Stimulated activated naive CD4-positive, alpha-beta T cell treated with Interleukin-2 at 50 U/mL for 16 hours (primary cell): ENCODE measurements at regions not wholly inside any gene's neighbourhood (a gene's known extent, or its start where the extent isn't known, plus 50 kb on each side); places are given as distances from the start of the nearest gene placed in this dataset.

ENCODE experiments used
- DNase-seq: peaks from one replicate; lab custom pipeline; 2025; lab: John Stamatoyannopoulos, UW

- no peak for DNase-seq
Measured at GRCh38 chr6:56377295-56377694, 129.9 kb upstream of the COL21A1 start.

DNA sequence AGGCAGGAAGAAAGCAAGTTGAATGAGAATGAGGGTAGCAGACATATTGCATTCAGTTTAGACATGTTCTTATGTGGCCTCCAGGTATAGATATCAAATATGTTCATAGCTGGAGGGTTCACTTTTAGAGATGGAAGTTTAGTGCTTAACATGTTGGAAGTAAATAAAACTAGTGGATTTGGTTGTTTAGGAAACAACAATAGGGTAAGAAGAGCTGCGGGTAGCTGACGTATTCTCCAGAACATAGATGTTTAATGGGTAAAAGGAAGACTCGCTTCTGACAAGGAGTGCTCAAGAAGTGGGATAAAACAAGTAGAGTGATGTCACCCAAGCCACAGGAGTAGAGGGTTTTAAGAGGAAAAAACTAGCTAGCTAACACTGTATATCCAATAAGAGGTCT lies 128.4 kb upstream of the COL21A1 start:
- DNase-seq: no peak

DNA sequence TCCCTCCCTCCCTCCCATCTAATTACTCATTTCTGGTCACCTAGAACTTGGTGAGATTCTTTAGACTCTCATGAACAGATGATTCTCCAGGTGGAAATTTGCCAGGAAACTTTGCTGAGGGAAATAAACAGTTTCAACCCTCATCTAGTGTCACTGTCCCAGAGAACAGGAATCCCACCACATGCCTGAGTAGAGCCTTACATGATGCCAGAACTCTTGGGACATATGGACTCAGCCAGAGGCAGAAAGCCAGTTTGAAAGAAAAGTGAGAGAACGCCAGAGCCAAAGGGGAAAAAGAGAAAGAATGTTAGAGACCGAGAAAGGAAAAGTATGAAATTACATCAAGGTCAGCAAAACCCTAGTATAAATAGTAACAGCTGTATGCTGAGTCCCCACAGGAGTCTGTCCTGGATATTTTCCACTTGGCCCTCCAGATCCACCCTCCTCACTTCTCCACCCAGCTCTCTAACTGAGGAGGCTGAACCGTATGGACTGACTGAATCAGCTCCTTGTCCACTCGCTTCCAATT lies 127.5 kb upstream of the COL21A1 start:
- no peak for DNase-seq

DNA sequence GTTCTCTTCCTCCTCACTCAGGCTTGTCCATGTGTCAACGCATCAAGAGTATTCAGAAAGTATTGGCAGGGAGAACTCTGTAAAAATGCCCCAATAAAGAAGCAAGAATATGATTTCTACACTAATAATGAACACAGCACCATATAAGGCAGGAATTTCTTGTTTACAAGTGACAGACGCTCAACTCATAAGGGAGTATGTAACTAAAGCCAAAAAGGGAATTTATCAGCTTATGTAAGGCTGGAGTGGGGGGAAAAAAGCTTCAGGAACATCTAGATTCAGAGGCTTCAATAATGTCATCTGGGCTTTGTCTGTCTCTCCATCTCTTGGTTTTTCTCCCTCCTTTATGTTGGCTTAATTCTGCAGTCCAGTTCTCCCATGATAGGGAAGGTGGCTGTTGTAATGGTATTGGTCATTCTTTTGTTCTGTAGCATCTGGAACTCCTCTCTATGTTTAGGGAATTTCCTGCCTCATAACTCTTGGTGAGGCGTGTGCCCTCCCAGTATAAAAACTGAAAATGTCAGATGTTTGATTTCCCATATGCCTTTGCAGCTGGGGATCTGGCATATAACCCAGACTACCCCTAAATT lies 125.1 kb upstream of the COL21A1 start:
- no peak for DNase-seq

GRCh38 chr6:56370561-56371211 lies 123.3 kb upstream of the COL21A1 start:
- DNase-seq: no peak

- no peak for DNase-seq
Measured at GRCh38 chr6:56370127-56370540, 122.8 kb upstream of the COL21A1 start.

DNA sequence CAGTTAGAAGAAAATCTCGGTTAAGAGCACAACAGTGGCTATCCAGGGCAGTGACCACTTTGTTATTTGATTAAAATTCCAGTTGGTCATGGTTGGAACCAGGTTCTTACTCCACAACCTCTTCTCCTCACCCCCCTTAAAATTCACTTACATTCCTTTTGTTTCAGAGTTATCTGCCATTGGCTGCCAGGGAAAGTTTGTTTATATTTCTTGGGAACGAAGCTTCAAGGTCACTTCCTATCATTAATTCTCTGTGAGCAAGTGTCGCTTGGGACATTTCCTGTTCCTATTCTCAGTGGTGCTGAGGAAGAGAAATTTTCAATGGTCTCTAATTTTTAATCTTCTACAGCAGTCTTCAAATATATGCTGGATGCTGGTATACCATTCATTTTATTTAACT lies 121.1 kb upstream of the COL21A1 start:
- no peak for DNase-seq

DNA sequence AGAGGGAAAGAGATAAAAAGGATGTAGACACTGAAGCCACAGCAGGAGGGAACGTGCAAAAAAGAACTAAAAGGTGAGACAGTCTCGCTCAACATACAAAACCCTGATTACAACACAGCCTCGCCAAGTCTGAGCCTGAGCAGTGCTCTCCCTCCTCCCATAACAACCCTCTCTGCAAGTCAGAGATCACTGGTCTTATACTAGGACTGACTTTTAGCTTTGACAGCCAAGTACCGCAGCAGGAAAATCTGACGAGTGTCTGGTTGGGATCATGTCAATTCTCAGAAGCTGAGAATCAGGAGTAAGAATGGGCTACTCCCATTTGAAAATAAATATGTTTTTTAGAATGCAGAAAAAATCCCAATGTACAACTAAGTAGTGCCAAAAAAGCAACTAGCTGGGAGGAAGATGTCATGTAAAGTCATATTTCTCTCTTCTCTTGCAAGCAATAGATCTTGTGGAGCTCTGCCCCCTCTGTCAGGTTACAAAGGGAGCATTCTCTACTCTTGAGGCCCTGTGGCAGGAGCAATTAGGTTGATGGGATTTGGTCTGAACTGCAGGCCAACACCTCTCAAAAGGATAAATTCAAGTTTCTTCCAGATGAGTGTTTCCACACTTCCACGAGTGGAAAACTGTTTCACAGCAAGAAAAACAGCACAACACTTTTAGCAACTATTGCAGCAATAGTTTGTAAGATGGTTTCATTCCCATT lies 118.9 kb upstream of the COL21A1 start:
- no peak for DNase-seq

- DNase-seq: no peak
Measured at GRCh38 chr6:56364827-56365339, 117.5 kb upstream of the COL21A1 start.

GRCh38 chr6:56364431-56364826 lies 117.0 kb upstream of the COL21A1 start:
- no peak for DNase-seq

GRCh38 chr6:56363796-56364430 lies 116.5 kb upstream of the COL21A1 start:
- DNase-seq: no peak

GRCh38 chr6:56361812-56362211 lies 114.4 kb upstream of the COL21A1 start:
- DNase-seq: no peak

DNA sequence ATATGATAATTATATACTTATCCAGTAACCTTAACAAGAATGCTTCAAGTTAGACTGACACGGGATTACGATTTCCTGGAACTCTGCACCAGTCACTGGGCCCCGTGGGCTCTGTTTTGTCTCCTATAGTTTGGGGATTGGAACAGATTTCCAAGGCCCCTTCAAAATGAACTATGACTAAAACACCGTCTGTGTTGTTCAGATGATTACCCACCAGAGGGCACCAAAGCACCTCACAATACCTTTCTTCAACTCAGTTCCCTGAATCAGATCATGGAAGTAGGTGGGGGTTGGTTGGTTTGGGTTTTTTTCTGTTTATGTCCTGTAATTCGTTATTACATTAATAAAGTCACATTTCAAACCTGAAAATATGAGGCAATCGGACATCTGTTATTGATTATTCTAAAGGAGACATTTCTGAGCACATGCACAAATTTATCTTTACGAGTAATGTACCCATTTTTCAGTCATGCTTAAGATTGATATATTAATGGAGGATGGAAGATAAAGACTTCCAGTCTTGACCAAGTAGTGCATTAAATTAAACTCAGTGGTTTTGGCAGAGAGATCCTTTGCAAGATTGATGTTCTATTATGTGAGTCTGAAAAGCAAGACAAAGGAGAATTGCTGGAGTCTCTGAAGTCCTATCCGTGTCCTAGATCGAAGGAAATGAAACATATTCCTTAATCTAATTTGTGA lies 112.0 kb upstream of the COL21A1 start:
- DNase-seq: peak; percentile 27

- no peak for DNase-seq
Measured at GRCh38 chr6:56357616-56358373, 110.4 kb upstream of the COL21A1 start.

GRCh38 chr6:56356426-56356825 lies 109.0 kb upstream of the COL21A1 start:
- no peak for DNase-seq

DNA sequence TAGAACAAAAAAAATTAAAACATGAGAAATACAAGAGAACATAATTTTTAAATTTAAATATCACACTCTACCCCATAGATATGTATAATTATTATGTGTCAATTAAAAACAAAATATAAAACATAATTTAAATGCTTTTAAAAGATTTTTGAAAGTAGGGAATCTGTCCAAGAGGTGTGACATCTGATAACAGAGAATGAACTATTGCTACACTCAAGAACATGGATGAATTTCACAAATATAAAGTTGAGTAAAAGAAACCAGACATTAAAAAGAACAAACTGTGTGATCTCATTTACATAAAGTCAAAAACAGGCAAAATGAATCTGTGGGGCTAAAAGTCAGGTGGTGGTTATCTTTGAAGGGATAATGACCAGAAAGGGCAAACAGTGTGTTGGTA lies 106.5 kb upstream of the COL21A1 start:
- DNase-seq: no peak

DNA sequence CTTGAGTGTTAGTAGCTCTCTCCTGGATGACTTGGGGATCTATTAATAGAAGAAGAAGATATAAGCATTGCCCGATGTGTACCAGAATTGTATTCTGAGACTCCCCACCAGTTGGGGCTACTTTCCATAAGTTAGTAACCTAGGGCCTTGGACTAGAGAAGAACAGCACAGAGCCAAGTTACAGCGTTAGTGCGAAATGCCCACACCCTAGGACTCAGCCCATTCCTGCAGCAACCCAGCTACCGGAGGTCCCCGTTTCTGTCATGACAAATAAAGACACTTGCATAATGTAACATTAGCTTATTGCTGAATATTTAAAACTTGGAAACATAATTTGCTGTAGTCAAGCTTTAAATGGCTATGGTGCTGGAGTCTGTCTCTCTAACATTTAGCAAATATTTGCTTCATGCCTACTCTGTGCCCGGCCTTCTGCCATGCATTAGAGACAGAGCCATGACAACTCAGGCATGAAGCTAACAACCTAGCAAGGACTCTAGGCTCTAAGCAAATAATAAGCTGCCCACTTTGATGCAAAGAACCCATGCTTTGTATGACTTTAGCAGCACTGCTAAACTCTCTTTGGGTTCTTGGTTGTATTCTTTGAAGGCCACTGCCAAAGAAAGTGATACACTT lies 103.4 kb upstream of the COL21A1 start:
- no peak for DNase-seq

DNA sequence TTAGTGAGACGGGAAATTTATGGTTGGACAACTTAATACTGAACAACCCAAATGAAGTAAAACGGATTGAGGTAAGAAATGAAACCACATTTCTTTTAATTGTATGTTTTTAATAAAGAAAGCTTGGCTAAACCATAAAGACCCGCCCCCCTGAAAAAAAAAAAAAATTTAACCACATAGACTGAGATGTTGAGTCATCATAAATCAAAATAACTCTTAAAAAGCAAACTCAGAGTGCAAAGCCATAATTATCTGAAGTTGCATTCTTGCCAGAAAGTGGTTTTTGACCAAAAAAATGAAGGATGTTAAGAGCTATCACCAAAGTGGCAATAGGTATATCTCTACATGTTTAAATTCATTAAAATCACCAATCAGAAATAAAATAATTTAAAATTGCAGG lies 101.8 kb upstream of the COL21A1 start:
- no peak for DNase-seq

- no peak for DNase-seq
Measured at GRCh38 chr6:56348578-56348977, 101.2 kb upstream of the COL21A1 start.

- no peak for DNase-seq
Measured at GRCh38 chr6:56347526-56347925, 100.1 kb upstream of the COL21A1 start.

DNA sequence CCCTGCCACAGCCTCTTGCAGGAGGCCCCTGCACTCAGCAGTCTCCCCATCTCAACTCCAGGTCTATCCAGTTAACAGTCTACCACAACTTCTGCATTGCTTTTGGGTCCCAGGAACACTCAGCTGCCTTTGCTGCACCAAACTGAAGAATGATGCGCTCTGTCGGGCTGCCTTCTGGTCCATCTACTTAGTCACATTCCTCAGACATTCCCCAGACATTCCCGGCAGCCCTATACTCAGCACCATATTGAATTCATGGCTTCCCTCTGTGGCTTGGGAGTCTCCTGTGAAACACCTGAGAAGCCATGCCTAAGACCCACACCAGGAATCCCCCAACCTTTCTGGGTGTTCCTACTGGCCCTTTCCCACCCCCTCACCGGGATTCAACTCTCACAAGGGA lies 99.6 kb upstream of the COL21A1 start:
- no peak for DNase-seq
